GM21423 (cell line): ENCODE measurements at regions not wholly inside any gene's neighbourhood (a gene's known extent, or its start where the extent isn't known, plus 50 kb on each side); places are given as distances from the start of the nearest gene placed in this dataset.

Experiments
- ATAC-seq: cut with Tn5 transposase; IDR thresholded peaks from one replicate; pipeline ENCODE4 v1.9.1; 2021; ENCODE audit warnings: mild to moderate bottlenecking, moderate library complexity; ENCODE audit not compliant: unreplicated experiment

GRCh38 chr11:80637571-80637970 is 1196.7 kb upstream of the TENM4 start:
- no peak for ATAC-seq

GRCh38 chr11:80636999-80637398 is 1196.2 kb upstream of the TENM4 start:
- no peak for ATAC-seq

GRCh38 chr11:80635178-80635577 is 1194.3 kb upstream of the TENM4 start:
- no peak for ATAC-seq

GRCh38 chr11:80632691-80633090 is 1191.9 kb upstream of the TENM4 start:
- ATAC-seq, result no peak

GRCh38 chr11:80632156-80632555 is 1191.3 kb upstream of the TENM4 start:
- no peak for ATAC-seq

- ATAC-seq, result no peak
Measured at GRCh38 chr11:80629466-80629865, 1188.6 kb upstream of the TENM4 start.

GRCh38 chr11:80627364-80627763 is 1186.5 kb upstream of the TENM4 start:
- ATAC-seq, result no peak

- ATAC-seq, result no peak
Measured at GRCh38 chr11:80626721-80627120, 1185.9 kb upstream of the TENM4 start.

GRCh38 chr11:80625563-80625962 is 1184.7 kb upstream of the TENM4 start:
- ATAC-seq, result no peak

GRCh38 chr11:80621871-80622270 is 1181.0 kb upstream of the TENM4 start:
- ATAC-seq, result no peak

GRCh38 chr11:80620867-80621266 is 1180.0 kb upstream of the TENM4 start:
- ATAC-seq, result no peak

GRCh38 chr11:80617156-80617555 is 1176.3 kb upstream of the TENM4 start:
- ATAC-seq, result no peak

- no peak for ATAC-seq
Measured at GRCh38 chr11:80616070-80616800, 1175.4 kb upstream of the TENM4 start.

- no peak for ATAC-seq
Measured at GRCh38 chr11:80613655-80614054, 1172.8 kb upstream of the TENM4 start.

GRCh38 chr11:80610516-80610915 is 1169.7 kb upstream of the TENM4 start:
- ATAC-seq, result no peak

GRCh38 chr11:80603472-80603871 is 1162.6 kb upstream of the TENM4 start:
- no peak for ATAC-seq

GRCh38 chr11:80598905-80599304 is 1158.1 kb upstream of the TENM4 start:
- no peak for ATAC-seq

GRCh38 chr11:80596291-80596810 is 1155.5 kb upstream of the TENM4 start:
- no peak for ATAC-seq

- ATAC-seq, result no peak
Measured at GRCh38 chr11:80595011-80595410, 1154.2 kb upstream of the TENM4 start.

GRCh38 chr11:80593648-80594374 is 1153.0 kb upstream of the TENM4 start:
- no peak for ATAC-seq

- ATAC-seq, result no peak
Measured at GRCh38 chr11:80592546-80592945, 1151.7 kb upstream of the TENM4 start.

GRCh38 chr11:80587906-80588305 is 1147.1 kb upstream of the TENM4 start:
- no peak for ATAC-seq
